OCI-LY3 (cell line): ENCODE measurements at regions not wholly inside any gene's neighbourhood (a gene's known extent, or its start where the extent isn't known, plus 50 kb on each side); places are given as distances from the start of the nearest gene placed in this dataset.

ENCODE experiments used
- H2AFZ ChIP-seq: fragments of 200-600, 300-600 bp; shearing (Covaris generic); 2 replicates; pipeline ENCODE4 v1.6.0; 2014; ENCODE audit warnings: antibody characterized with exemption, low read depth, low read length
- H3K27ac ChIP-seq: fragments of 200-600, 300-600 bp; sonication (generic); 2 replicates; pipeline ENCODE4 v1.5.1; 2014; ENCODE audit warnings: mild to moderate bottlenecking, low read length, moderate library complexity, mixed read lengths
- H3K27me3 ChIP-seq: fragments of 200-600, 300-600 bp; sonication (generic); 2 replicates; pipeline ENCODE4 v1.6.1; 2014; ENCODE audit warnings: low read depth, low read length, mixed read lengths
- H3K36me3 ChIP-seq: fragments of 200-600, 300-600 bp; sonication (generic); replicated peaks from 2 replicates; pipeline ENCODE3; 2014; ENCODE audit warnings: low read depth, low read length, mixed read lengths
- H3K4me1 ChIP-seq: fragments of 300-600, 200-600 bp; sonication (generic); 2 replicates; pipeline ENCODE4 v1.6.1; 2014; ENCODE audit warnings: low read length, mixed read lengths
- H3K4me2 ChIP-seq: fragments of 200-600, 300-600 bp; sonication (generic); 2 replicates; pipeline ENCODE4 v1.6.1; 2014; ENCODE audit warnings: low read length, mixed read lengths
- H3K4me3 ChIP-seq: fragments of 300-600, 200-600 bp; sonication (generic); 2 replicates; pipeline ENCODE4 v1.5.1; 2014; ENCODE audit warnings: antibody characterized with exemption, mild to moderate bottlenecking, low read length, moderate library complexity
- H3K79me2 ChIP-seq: fragments of 300-600, 200-600 bp; shearing (Covaris generic); 2 replicates; pipeline ENCODE4 v1.6.1; 2014; ENCODE audit warnings: mild to moderate bottlenecking, low read length, mixed read lengths
- H3K9ac ChIP-seq: fragments of 300-600, 200-600 bp; shearing (Covaris generic); 2 replicates; pipeline ENCODE4 v1.6.0; 2014; ENCODE audit warnings: mild to moderate bottlenecking, low read length, moderate library complexity
- H3K9me3 ChIP-seq: fragments of 200-600, 300-600 bp; shearing (Covaris generic); 2 replicates; pipeline ENCODE4 v1.6.1; 2014; ENCODE audit warnings: low read length, mixed read lengths; ENCODE audit not compliant: insufficient read depth
- H4K20me1 ChIP-seq: fragments of 200-600, 300-600 bp; sonication (generic); 2 replicates; pipeline ENCODE4 v1.6.1; 2016; ENCODE audit warnings: low read length, mixed read lengths; ENCODE audit not compliant: insufficient read depth
- CTCF ChIP-seq: fragments of 200-600, 300-600 bp; sonication (generic); IDR thresholded peaks from 2 replicates; pipeline ENCODE4 v1.5.1; 2014; ENCODE audit warnings: antibody characterized with exemption, low read length, low read depth
- EZH2phosphoT487 ChIP-seq: fragments of 200-600 bp; shearing (Covaris generic); IDR thresholded peaks from 2 replicates; pipeline ENCODE4 v1.6.1; 2018; ENCODE audit warnings: antibody characterized with exemption, mixed run types, low read depth

GRCh38 chr16:17571499-17572093, 100.8 kb upstream of the XYLT1 start:
- Histone ChIP-seq H2AFZ (no peak overlapping the region), H4K20me1 (no peaks in the 10 kb centered on the region), H3K4me1 (no peaks in the 10 kb centered on the region), H3K27ac (no peak overlapping the region), H3K27me3 (no peaks in the 10 kb centered on the region), H3K4me3 (no peak overlapping the region), H3K4me2 (no peak overlapping the region), H3K9me3 (no peaks in the 10 kb centered on the region), H3K36me3 (no peaks in the 10 kb centered on the region), H3K79me2 (no peaks in the 10 kb centered on the region), H3K9ac (no peak overlapping the region)
- TF ChIP-seq CTCF, result no peak
- TF ChIP-seq EZH2phosphoT487, result no peak

GRCh38 chr16:17568239-17568638, 97.5 kb upstream of the XYLT1 start:
- Histone ChIP-seq H3K9ac (no peak overlapping the region), H4K20me1 (no peaks in the 10 kb centered on the region), H3K27ac (no peak overlapping the region), H3K9me3 (no peaks in the 10 kb centered on the region), H3K36me3 (no peaks in the 10 kb centered on the region), H3K79me2 (no peaks in the 10 kb centered on the region), H3K4me1 (no peaks in the 10 kb centered on the region), H3K4me3 (no peak overlapping the region), H3K4me2 (no peak overlapping the region), H2AFZ (no peak overlapping the region), H3K27me3 (no peaks in the 10 kb centered on the region)
- TF ChIP-seq EZH2phosphoT487 (no peak), CTCF (no peak)

- H3K4me3 ChIP-seq, result no peak overlapping the region
- no peaks in the 10 kb centered on the region for H3K79me2 ChIP-seq
- no peak overlapping the region for H2AFZ ChIP-seq
- no peak overlapping the region for H3K27ac ChIP-seq
- TF ChIP-seq EZH2phosphoT487, result no peak
- no peak for TF ChIP-seq CTCF
- H3K9me3 ChIP-seq, result no peaks in the 10 kb centered on the region
- no peaks in the 10 kb centered on the region for H3K27me3 ChIP-seq
- H3K4me2 ChIP-seq, result no peak overlapping the region
- H3K4me1 ChIP-seq, result no peaks in the 10 kb centered on the region
- H3K36me3 ChIP-seq, result no peaks in the 10 kb centered on the region
- H3K9ac ChIP-seq, result no peak overlapping the region
- no peaks in the 10 kb centered on the region for H4K20me1 ChIP-seq
These were observed 96.7 kb upstream of the XYLT1 start for GRCh38 chr16:17567455-17567854.

- no peak for TF ChIP-seq EZH2phosphoT487
- TF ChIP-seq CTCF, result no peak
These were observed 96.1 kb upstream of the XYLT1 start for GRCh38 chr16:17566656-17567450.

More at GRCh38 chr16:17566656-17567450, 96.1 kb upstream of the XYLT1 start:
- no peak overlapping the region for H3K4me2 ChIP-seq
- no peaks in the 10 kb centered on the region for H3K79me2 ChIP-seq
- no peak overlapping the region for H2AFZ ChIP-seq
- no peak overlapping the region for H3K9ac ChIP-seq
- H3K4me1 ChIP-seq, result no peaks in the 10 kb centered on the region
- H3K36me3 ChIP-seq, result no peaks in the 10 kb centered on the region
- no peaks in the 10 kb centered on the region for H3K27me3 ChIP-seq
- H3K9me3 ChIP-seq, result no peaks in the 10 kb centered on the region
- no peak overlapping the region for H3K27ac ChIP-seq
- H4K20me1 ChIP-seq, result no peaks in the 10 kb centered on the region
- H3K4me3 ChIP-seq, result no peak overlapping the region
